COLO668 (cell line): ENCODE measurements at regions not wholly inside any gene's neighbourhood (a gene's known extent, or its start where the extent isn't known, plus 50 kb on each side); places are given as distances from the start of the nearest gene placed in this dataset.

ENCODE experiments used
- DNase-seq: peaks from one replicate; lab custom pipeline; 2025; ENCODE audit not compliant: unreplicated experiment; lab: John Stamatoyannopoulos, UW

- DNase-seq, result no peak
Measured at GRCh38 chr2:21281384-21281783, 157.6 kb downstream of the TDRD15 start.

- no peak for DNase-seq
Measured at GRCh38 chr2:21281791-21282514, 158.2 kb downstream of the TDRD15 start.

DNA sequence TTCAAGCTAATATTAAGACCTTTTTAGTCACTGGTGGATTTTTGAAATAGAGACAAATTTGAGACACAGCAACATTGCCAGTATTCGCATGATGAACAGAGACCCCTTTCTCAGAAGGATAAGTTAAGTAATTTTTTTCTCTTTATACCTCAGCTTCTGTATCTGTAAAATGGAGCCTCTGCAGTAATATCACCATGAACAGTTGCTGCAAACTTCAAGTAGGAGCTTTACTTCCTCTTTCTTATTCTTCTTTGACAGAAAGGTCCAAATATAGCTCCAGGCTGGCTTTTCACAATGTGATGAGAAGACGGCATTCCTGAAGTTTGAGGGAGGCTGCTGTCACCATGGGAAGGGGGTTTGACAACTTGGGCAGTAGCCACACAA, 158.7 kb downstream of the TDRD15 start:
- DNase-seq, result no peak

GRCh38 chr2:21288299-21288698, 164.5 kb downstream of the TDRD15 start:
- no peak for DNase-seq

- no peak for DNase-seq
Measured at GRCh38 chr2:21288739-21289520, 165.2 kb downstream of the TDRD15 start.

DNA sequence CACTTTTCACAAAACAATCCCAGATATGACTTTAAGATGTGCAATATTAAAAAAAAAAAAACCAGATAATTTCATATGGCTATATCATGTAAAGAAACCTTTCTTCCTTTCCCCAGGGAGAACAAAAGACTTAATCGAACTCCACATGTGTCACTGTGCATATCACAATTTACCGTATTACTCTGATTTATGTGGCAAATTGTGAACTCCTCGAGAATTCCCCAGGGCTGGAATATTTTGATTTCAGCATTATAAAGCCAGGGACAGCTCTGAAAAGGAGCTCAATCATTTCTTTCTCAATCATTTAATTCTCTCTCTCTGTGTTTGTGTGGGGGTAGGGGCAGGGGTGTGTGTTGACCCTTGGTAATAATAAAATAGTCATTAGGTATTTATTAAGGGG, 165.8 kb downstream of the TDRD15 start:
- no peak for DNase-seq

GRCh38 chr2:21289989-21290388, 166.2 kb downstream of the TDRD15 start:
- DNase-seq, result no peak

DNA sequence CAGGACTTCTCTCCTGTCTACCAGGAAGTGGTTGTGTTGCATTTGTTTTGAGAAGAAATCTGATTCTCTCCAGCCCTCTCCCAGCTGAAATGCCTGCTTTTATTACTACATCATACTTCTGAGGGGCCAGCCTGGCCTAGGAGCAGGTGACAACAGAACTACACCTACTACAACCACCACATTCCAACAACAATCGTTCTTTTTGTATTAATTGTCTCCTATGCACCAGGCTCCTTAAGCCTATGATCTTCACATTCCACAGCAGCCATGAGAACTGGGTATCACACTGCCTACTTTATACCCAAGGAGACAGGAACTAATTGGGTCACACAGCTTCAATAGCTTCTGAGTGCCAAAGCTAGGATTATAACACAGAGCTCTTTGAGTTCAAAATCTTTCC, 167.7 kb downstream of the TDRD15 start:
- no peak for DNase-seq

DNA sequence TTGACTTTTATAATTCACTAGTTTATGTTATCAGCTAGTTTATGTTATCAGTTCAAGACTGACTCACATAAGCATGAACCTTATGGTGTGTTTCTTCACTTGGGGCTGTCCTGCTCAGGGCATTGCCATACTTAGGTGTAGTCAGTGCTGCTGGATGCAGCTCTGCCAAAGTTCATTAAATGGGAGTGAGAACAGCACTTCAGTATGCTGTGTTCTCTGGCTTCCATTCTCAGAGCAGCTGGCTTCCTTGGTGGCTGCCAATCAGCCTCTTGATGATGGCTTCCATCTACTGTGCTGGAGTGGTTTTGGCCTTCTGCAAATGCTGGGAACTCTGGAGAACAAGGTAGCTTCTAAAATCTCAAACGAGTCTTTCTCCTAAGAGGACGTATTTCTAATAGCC, 170.7 kb downstream of the TDRD15 start:
- no peak for DNase-seq

DNA sequence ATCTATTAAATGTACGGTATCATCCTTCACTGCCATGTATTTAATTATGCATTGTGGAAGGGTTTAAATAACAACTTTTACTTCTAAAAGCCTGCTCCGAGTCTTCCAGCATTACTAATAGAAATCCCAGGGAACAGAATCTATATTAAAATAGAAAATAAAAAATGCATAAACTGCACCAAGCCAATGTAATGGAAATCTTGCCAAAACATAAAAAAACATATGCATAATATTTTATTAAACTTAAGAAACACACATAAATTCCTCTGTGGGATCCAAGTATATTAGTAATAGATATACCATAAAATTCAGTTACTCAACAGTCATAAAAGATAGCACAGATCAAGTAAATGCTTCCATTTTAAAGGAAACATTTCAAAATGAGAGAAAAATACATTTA, 175.6 kb downstream of the TDRD15 start:
- no peak for DNase-seq

DNA sequence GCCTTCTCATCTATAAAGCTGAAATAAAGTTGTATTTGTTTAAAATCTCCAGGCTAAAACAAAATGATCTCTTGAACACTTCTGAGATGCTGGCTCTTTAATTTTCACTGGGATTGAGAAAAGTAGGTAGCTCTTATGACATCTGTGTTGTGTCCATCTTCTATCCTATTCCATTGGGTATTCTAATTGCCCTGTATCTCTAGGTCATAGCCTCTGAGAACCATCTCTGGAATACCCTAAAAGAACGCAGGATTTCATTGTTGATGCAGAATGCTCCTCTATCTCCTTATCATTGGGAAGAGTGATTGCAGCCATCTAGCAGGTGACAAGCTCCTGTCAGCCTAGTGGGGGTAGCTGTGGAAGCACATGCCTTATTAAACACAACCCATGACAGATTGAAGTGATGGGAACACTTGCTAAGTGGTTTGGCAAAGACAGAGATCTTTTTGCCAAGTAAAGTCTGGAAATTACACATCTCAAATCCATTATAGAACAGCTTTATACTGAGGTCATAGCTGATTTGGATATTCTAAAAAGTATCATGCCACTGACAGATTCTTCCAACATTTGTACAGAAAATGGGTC, 178.2 kb downstream of the TDRD15 start:
- no peak for DNase-seq

DNA sequence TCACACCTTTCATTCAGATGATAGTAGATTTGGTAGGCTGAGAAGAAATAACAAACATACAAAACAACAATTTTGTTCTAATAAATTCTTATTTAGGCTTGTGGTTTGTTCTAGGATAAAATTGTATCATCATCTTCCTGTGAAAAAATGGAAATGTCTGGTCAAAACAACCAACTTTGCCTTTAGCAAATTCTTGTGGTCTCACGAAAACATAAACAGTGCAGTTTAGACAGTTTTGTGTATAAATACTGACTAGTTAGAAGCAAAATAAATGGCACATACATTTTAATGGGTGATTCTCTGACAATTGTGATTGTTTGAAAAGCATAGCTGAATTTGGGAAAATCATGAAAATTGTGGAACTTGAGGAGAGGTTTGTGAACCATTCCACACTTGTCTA, 180.1 kb downstream of the TDRD15 start:
- no peak for DNase-seq

DNA sequence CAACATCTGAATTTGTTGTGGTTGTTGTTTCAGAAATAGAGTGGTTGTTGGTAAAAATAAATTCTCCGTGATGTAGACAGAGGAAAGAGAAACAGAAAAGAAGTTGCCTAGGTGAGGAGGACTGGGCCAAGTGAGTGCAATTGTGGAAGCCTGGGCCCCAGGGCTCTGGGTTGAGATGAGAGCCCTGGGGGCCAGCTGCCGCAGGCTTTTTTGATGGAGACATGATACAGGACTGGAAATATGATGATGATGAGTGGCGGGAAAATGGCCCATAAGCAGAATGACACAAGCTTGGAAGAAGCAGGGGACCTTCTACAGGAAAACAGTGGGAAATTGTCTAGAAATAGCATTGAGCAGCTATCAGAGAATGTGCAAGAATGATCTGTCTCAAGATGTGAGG, 181.8 kb downstream of the TDRD15 start:
- no peak for DNase-seq

DNA sequence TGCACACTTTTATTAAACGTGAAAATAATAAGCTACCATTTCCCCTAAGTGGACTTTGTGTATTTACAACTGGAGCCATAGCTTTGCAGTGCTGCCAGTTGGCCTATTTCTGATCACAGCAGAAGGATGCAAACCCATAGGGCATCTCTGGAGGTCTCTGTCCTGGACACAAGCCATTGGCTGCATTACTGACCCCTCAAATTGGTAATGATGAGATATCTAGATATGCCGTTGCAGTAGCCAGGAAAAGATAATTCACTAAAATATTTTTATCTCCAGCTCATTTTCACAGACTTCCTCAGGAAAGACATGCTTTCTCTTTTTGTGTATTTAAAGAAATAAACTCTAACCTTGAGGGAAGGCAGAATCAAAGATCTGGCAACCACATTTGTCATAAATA, 182.5 kb downstream of the TDRD15 start:
- DNase-seq, result no peak

DNA sequence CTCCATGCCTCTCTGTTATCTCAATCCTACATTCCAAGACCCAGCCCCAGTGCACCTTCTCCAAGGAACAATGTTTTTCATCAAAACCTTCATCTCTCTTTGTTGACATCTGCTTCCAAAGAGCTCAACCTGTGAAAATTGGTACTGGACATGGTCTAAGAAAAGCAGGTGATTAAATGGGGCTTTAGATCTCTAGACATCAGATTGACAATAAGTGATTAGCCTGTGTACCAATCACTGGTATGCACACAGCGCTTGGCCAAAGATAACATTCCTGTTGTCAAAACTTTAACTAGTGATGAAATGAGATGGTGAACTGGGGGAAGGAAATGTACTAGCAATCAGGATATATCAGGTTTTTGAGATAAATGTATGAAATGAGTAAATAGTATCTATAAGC, 183.3 kb downstream of the TDRD15 start:
- no peak for DNase-seq

DNA sequence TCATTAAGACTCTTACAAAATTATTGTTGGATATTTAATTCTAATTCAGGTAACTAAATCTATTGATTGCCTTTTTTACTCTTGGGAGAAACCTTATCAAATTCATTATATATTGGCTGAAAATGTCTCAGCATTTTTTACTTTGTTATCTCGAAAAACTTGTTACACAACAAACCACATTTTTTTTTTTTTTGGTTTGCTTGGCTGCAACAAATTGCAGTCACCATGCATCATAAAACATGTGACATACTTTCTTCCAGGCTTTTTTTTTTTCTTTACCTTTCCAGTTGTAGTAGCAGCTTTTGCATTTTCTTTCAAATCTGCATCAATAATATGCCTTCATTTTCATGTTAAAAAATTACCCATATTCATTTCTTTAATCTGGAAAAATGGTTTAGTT, 186.7 kb downstream of the TDRD15 start:
- no peak for DNase-seq

- DNase-seq, result no peak
Measured at GRCh38 chr2:21314322-21314835, 190.6 kb downstream of the TDRD15 start.

GRCh38 chr2:21317131-21317530, 193.4 kb downstream of the TDRD15 start:
- DNase-seq, result peak; percentile 31

- DNase-seq, result no peak
Measured at GRCh38 chr2:21318263-21318662, 194.5 kb downstream of the TDRD15 start.

- DNase-seq, result no peak
Measured at GRCh38 chr2:21326152-21326551, 202.4 kb downstream of the TDRD15 start.

DNA sequence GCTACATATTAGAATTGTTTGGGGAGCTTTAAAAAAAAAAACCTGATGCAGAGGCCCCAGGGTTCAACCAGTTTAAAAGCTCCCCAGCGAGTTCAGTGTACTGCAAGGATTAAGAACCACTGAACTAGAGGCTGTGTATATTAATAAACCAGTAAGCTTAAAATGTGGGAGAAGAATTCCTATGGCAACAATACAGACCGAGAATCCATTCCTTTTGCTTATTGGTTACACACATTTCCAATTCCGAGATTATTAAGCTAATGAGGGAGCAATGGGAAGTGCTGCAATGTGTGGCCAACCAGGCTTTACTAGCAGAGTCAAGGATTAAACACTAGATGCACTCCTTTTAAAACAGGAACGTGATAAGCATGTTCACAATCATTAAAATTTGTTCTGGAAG, 204.4 kb downstream of the TDRD15 start:
- DNase-seq, result no peak

DNA sequence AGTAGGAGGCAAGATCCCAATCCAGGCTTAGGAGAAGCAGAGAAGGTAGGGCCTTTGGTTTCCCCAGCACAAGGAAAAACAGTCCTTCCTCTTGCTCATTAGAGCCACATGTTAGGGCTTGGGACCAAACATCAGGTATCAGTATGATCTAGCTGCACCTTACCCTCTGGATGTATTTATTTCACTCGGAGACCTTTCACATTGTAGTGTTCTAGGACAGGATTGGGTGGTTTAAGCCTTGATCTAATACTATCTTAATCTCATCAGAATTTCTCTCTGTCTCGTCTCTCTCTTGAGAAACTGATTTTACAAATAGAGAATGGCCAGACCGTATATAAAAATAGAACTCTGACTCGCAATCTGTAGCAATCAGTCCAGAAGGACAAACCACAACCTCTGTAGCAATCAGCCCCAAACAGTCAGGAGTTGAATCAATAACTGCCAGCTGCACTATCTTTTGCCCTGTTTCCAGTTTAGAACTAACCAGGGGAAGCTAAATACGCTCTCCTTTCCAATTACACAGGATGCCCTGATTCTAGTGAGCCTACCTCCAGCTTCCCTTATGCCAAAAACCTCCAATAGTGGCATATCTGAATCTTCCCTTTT, 207.1 kb downstream of the TDRD15 start:
- DNase-seq, result no peak
